SU-DHL-6 (cell line): ENCODE measurements at regions not wholly inside any gene's neighbourhood (a gene's known extent, or its start where the extent isn't known, plus 50 kb on each side); places are given as distances from the start of the nearest gene placed in this dataset.

Experiments
- CTCF ChIP-seq: fragments of 200-600 bp; sonication (generic); IDR thresholded peaks from one replicate; pipeline ENCODE4 v1.5.1; 2017; ENCODE audit warnings: antibody characterized with exemption, mild to moderate bottlenecking, low read length, moderate library complexity; ENCODE audit not compliant: insufficient read depth, poor library complexity, severe bottlenecking
- EZH2phosphoT487 ChIP-seq: fragments of 200-600 bp; sonication (generic), shearing (Covaris generic); conservative IDR thresholded peaks from 2 replicates; pipeline ENCODE4 v1.6.1; 2018; ENCODE audit warnings: mild to moderate bottlenecking, antibody characterized with exemption, low read length, moderate library complexity, mixed read lengths

- TF ChIP-seq CTCF, result no peak
- TF ChIP-seq EZH2phosphoT487, result no peak
Measured at GRCh38 chr3:30963223-30963722, 68.8 kb upstream of the GADL1 start.
